IMR-90 (cell line): ENCODE measurements at regions not wholly inside any gene's neighbourhood (a gene's known extent, or its start where the extent isn't known, plus 50 kb on each side); places are given as distances from the start of the nearest gene placed in this dataset.

ENCODE experiments used
- ATAC-seq: fragments of 200-7000 bp; cut with Tn5 transposase; 2 replicates; pipeline ENCODE4 v1.9.1; 2020; ENCODE audit warnings: low read depth, mild to moderate bottlenecking, moderate library complexity
- BruUV-seq: library from RNA; stranded (reverse); fragments of 400-500 nt; replicated peaks from 2 replicates; lab custom pipeline; 2021; lab: Mats Ljungman, UMichigan
- CTCF ChIA-PET: fragments of 300-600 bp; formaldehyde crosslinking; extraction: SDS; loops from one replicate; lab custom pipeline; 2021; ENCODE audit warnings: antibody characterized with exemption; lab: Yijun Ruan, JAX
- POLR2A ChIA-PET: fragments of 300-600 bp; sonication (Branson Sonifier 250); formaldehyde crosslinking; loops from one replicate; lab custom pipeline; 2022; ENCODE audit warnings: antibody characterized with exemption; ENCODE audit not compliant: unreplicated experiment; lab: Charles Lee
- DNase-seq: peaks from one replicate; pipeline ENCODE4 v3.0.0; 2013
- H2AFZ ChIP-seq: replicated peaks from 2 replicates; pipeline ENCODE3; 2013; ENCODE audit warnings: low read length, mild to moderate bottlenecking; ENCODE audit not compliant: poor library complexity
- H2AK5ac ChIP-seq: 2 replicates; pipeline ENCODE4 v1.6.1; 2013; ENCODE audit warnings: low read depth, low read length, inconsistent platforms
- H2AK9ac ChIP-seq: replicated peaks from 2 replicates; pipeline ENCODE3; 2013; ENCODE audit warnings: mild to moderate bottlenecking, low read depth, low read length, moderate library complexity; ENCODE audit not compliant: poor library complexity
- H2BK120ac ChIP-seq: 2 replicates; pipeline ENCODE4 v1.6.1; 2013; ENCODE audit warnings: low read depth, low read length, inconsistent platforms
- H2BK15ac ChIP-seq: 3 replicates; pipeline ENCODE4 v1.6.1; 2013; ENCODE audit warnings: low read depth, low read length, inconsistent platforms
- H2BK20ac ChIP-seq: 2 replicates; pipeline ENCODE4 v1.6.1; 2013; ENCODE audit warnings: low read depth, mild to moderate bottlenecking, inconsistent platforms, low read length, moderate library complexity
- H2BK5ac ChIP-seq: 2 replicates; pipeline ENCODE4 v1.6.1; 2013; ENCODE audit warnings: mild to moderate bottlenecking, low read depth, low read length, inconsistent platforms; ENCODE audit not compliant: poor library complexity, severe bottlenecking
- H3K14ac ChIP-seq: replicated peaks from 2 replicates; pipeline ENCODE4 v1.6.1; 2013; ENCODE audit warnings: low read depth, low read length, inconsistent platforms
- H3K18ac ChIP-seq: 2 replicates; pipeline ENCODE4 v1.6.1; 2013; ENCODE audit warnings: low read depth, low read length, control low read depth
- H3K23ac ChIP-seq: 2 replicates; pipeline ENCODE4 v1.6.1; 2013; ENCODE audit warnings: low read depth, low read length, inconsistent platforms
- H3K27ac ChIP-seq: 2 replicates; pipeline ENCODE4 v1.5.1; 2013; ENCODE audit warnings: mild to moderate bottlenecking, control low read depth, low read length; ENCODE audit not compliant: insufficient read depth
- H3K27me3 ChIP-seq: 2 replicates; pipeline ENCODE4 v1.6.1; 2013; ENCODE audit warnings: low read length; ENCODE audit not compliant: control insufficient read depth, insufficient read depth
- H3K36me3 ChIP-seq: 2 replicates; pipeline ENCODE4 v1.6.1; 2013; ENCODE audit warnings: low read length, mixed read lengths; ENCODE audit not compliant: control insufficient read depth, insufficient read depth
- H3K4ac ChIP-seq: 2 replicates; pipeline ENCODE4 v1.6.1; 2013; ENCODE audit warnings: low read depth, low read length, inconsistent platforms
- H3K4me1 ChIP-seq: 2 replicates; pipeline ENCODE4 v1.6.1; 2013; ENCODE audit warnings: low read length, mixed read lengths; ENCODE audit not compliant: control insufficient read depth, insufficient read depth
- H3K4me2 ChIP-seq: 2 replicates; pipeline ENCODE4 v1.6.1; 2013; ENCODE audit warnings: low read depth, mild to moderate bottlenecking, control low read depth, low read length, moderate library complexity
- H3K4me3 ChIP-seq: 2 replicates; pipeline ENCODE4 v1.5.1; 2013; ENCODE audit warnings: low read depth, mild to moderate bottlenecking, control low read depth, low read length, moderate library complexity; ENCODE audit not compliant: insufficient read depth
- H3K56ac ChIP-seq: 2 replicates; pipeline ENCODE4 v1.6.1; 2013; ENCODE audit warnings: low read length, inconsistent platforms; ENCODE audit not compliant: insufficient read depth; ENCODE audit errors: extremely low read depth
- H3K79me1 ChIP-seq, 2 experiments: 2 replicates each; pipeline ENCODE4 v1.6.1; 2013; ENCODE audit warnings: low read length in 2 of 2, inconsistent platforms in 1 of 2, low read depth in 1 of 2
- H3K9ac ChIP-seq: 2 replicates; pipeline ENCODE4 v1.6.1; 2013; ENCODE audit warnings: low read depth, low read length, control low read depth
- H3K9me1 ChIP-seq: 2 replicates; pipeline ENCODE4 v1.6.1; 2013; ENCODE audit warnings: low read length, inconsistent platforms; ENCODE audit not compliant: insufficient read depth
- H3K9me3 ChIP-seq: 2 replicates; pipeline ENCODE4 v1.6.1; 2013; ENCODE audit warnings: low read length; ENCODE audit not compliant: control insufficient read depth, insufficient read depth
- H4K20me1 ChIP-seq: 2 replicates; pipeline ENCODE4 v1.6.1; 2013; ENCODE audit warnings: low read length, inconsistent platforms; ENCODE audit not compliant: insufficient read depth
- H4K5ac ChIP-seq: 2 replicates; pipeline ENCODE4 v1.6.1; 2013; ENCODE audit warnings: mild to moderate bottlenecking, low read depth, low read length, control low read depth
- H4K8ac ChIP-seq, 2 experiments: 2 replicates each; pipeline ENCODE4 v1.6.1; 2013; ENCODE audit warnings: low read depth in 2 of 2, low read length in 2 of 2, control low read depth in 1 of 2, inconsistent platforms in 1 of 2
- H4K91ac ChIP-seq: 2 replicates; pipeline ENCODE4 v1.6.1; 2013; ENCODE audit warnings: low read depth, low read length, inconsistent platforms; ENCODE audit not compliant: insufficient read depth
- BHLHE40 ChIP-seq: fragments of 150-350 bp; IDR thresholded peaks from 2 replicates; pipeline ENCODE4 v1.6.1; 2016; ENCODE audit warnings: mild to moderate bottlenecking, low read depth, low read length
- CEBPB ChIP-seq: IDR thresholded peaks from 2 replicates; pipeline ENCODE4 v1.6.1; 2012; ENCODE audit warnings: low read depth, low read length, improper control_type of control experiment
- CTCF ChIP-seq: conservative IDR thresholded peaks from 2 replicates; pipeline ENCODE4 v1.5.1; 2012; ENCODE audit warnings: mild to moderate bottlenecking, low read depth, low read length, improper control_type of control experiment
- ELK1 ChIP-seq: fragments of 150-350 bp; IDR thresholded peaks from 2 replicates; pipeline ENCODE4 v1.6.1; 2016; ENCODE audit warnings: low read depth, mild to moderate bottlenecking, low read length, moderate library complexity, borderline replicate concordance
- FOS ChIP-seq: fragments of 150-350 bp; IDR thresholded peaks from 2 replicates; pipeline ENCODE4 v1.6.1; 2016; ENCODE audit warnings: low read depth, low read length
- MAFK ChIP-seq: IDR thresholded peaks from 2 replicates; pipeline ENCODE4 v1.6.1; 2012; ENCODE audit warnings: low read depth, low read length, improper control_type of control experiment
- MAZ ChIP-seq: IDR thresholded peaks from 2 replicates; pipeline ENCODE4 v1.6.1; 2012; ENCODE audit warnings: low read depth, mild to moderate bottlenecking, low read length, improper control_type of control experiment, moderate library complexity, borderline replicate concordance
- MXI1 ChIP-seq: IDR thresholded peaks from 2 replicates; pipeline ENCODE4 v1.6.1; 2012; ENCODE audit warnings: low read depth, mild to moderate bottlenecking, low read length, moderate library complexity, borderline replicate concordance
- NFE2L2 ChIP-seq: fragments of 150-350 bp; IDR thresholded peaks from 2 replicates; pipeline ENCODE4 v1.6.1; 2016; ENCODE audit warnings: low read depth, mild to moderate bottlenecking, low read length
- POLR2A ChIP-seq: IDR thresholded peaks from 2 replicates; pipeline ENCODE4 v1.6.1; 2012; ENCODE audit warnings: mild to moderate bottlenecking, low read depth, low read length
- RAD21 ChIP-seq: IDR thresholded peaks from 2 replicates; pipeline ENCODE4 v1.6.1; 2012; ENCODE audit warnings: low read length, improper control_type of control experiment
- RCOR1 ChIP-seq: IDR thresholded peaks from 2 replicates; pipeline ENCODE4 v1.6.1; 2012; ENCODE audit warnings: mild to moderate bottlenecking, low read length, improper control_type of control experiment; ENCODE audit not compliant: insufficient replicate concordance
- RFX5 ChIP-seq: IDR thresholded peaks from 2 replicates; pipeline ENCODE4 v1.8.0; 2012; ENCODE audit warnings: low read depth, mild to moderate bottlenecking, low read length, moderate library complexity
- SMC3 ChIP-seq: fragments of 150-350 bp; IDR thresholded peaks from 2 replicates; pipeline ENCODE4 v1.6.1; 2016; ENCODE audit warnings: low read depth, mild to moderate bottlenecking, antibody characterized with exemption, low read length, moderate library complexity
- USF2 ChIP-seq: fragments of 150-350 bp; IDR thresholded peaks from 2 replicates; pipeline ENCODE4 v1.6.1; 2017; ENCODE audit warnings: mild to moderate bottlenecking, antibody characterized with exemption, low read length, low read depth
- WGBS, 2 experiments: methylation state at CpG; one replicate each; pipeline versions ENCODE4 v1.1.5 to v1.1.7; 2013; ENCODE audit warnings: missing lambda C conversion rate in 2 of 2; ENCODE audit not compliant: insufficient read length in 1 of 2; ENCODE audit errors: extremely low coverage in 2 of 2; 5-methylcytosine and 5-hydroxymethylcytosine counted together
- dilution Hi-C: fragments of 300-500 bp; cut with HindIII; formaldehyde crosslinking; loops from one replicate; pipeline ENCODE4 v1.14.3; 2018; ENCODE audit warnings: low sequenced_read_pairs; ENCODE audit not compliant: unreplicated experiment
- in situ Hi-C: fragments of 300-500 bp; cut with MboI; formaldehyde crosslinking; loops from 3 replicates; pipeline ENCODE4 v1.14.3; 2019; ENCODE audit warnings: low sequenced_read_pairs, inconsistent platforms, mixed read lengths
- intact Hi-C: fragments of 100-400 bp; cut with micrococcal nuclease; formaldehyde crosslinking; loops from 2 replicates; pipeline ENCODE4 v1.10.0; 2022

DNA sequence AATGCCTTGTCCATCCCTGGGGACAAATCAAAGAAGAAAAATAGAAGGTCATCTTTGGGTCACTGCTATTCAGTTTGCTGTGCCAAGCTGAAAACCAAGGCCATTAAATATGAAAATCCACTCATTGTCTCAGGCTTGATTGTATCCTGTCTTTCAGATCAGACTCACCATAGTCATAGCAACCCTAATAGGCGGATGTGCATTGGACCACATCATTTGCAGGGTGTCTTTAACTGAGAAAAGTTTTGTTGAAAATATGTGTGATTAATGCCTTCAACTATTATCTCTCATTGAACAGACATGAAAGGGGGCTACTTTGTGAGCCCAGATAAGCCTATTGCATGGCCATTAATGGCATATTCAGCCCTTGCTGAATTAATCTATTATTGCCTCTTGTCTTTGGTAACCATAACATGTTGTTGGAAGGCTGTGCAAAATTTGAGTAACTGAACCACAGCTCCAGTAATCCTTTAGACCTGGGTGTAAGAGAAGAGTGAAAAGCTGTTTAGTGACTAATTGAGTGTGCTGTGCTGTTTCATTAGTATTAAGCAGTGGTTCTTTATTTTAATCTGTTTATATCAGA, 453.6 kb upstream of the EPHA5 start:
- Histone ChIP-seq H2BK5ac (no peak overlapping the region), H3K18ac (no peak overlapping the region), H2AK5ac (no peak overlapping the region), H3K4me3 (no peak overlapping the region), H3K27me3 (no peaks in the 10 kb centered on the region), H3K4me1 (no peaks in the 10 kb centered on the region), H3K36me3 (no peaks in the 10 kb centered on the region), H2BK15ac (no peak overlapping the region), H3K27ac (no peak overlapping the region), H4K20me1 (no peaks in the 10 kb centered on the region), H3K79me1 (no peaks in the 10 kb centered on the region), H4K91ac (no peak overlapping the region), H3K14ac (no peak overlapping the region), H3K4me2 (no peak overlapping the region), H3K9ac (no peak overlapping the region), H2BK20ac (no peak overlapping the region), H2BK120ac (no peak overlapping the region), H3K9me1 (no peaks in the 10 kb centered on the region), H4K5ac (no peak overlapping the region), H3K4ac (no peak overlapping the region), H2AFZ (no peak overlapping the region), H2AK9ac (no peak overlapping the region), H4K8ac (no peak overlapping the region), H3K56ac (no peak overlapping the region), H3K9me3 (peaks cover 2% of the 10 kb centered on the region; the same call in 1 of the 2 replicates), H3K23ac (no peak overlapping the region)
- BruUV-seq = no TSS peak
- intact Hi-C loops (no loop called here), dilution Hi-C loops (no loop called here), in situ Hi-C loops (no loop called here)
- DNase-seq (no peak), ATAC-seq (no peak)
- POLR2A ChIA-PET = no interaction called here
- no CpG with 5 or more reads among the region's 1 CpG for WGBS, 2 experiments
- TF ChIP-seq NFE2L2 (no peak), BHLHE40 (no peak), SMC3 (no peak), USF2 (no peak), MAFK (no peak), FOS (no peak), RAD21 (no peak), MAZ (no peak), ELK1 (no peak), CTCF (no peak), RFX5 (no peak), MXI1 (no peak), POLR2A (no peak), CEBPB (no peak), RCOR1 (no peak)
- CTCF ChIA-PET = no interaction called here
